Stimulated activated CD8-positive, alpha-beta memory T cell treated with anti-CD3 and anti-CD28 coated beads, Interleukin-4, amount 100 ng/mL, for 24 hours (primary cell): ENCODE measurements at regions not wholly inside any gene's neighbourhood (a gene's known extent, or its start where the extent isn't known, plus 50 kb on each side); places are given as distances from the start of the nearest gene placed in this dataset.
"Not testable (repeated sequence)": the region's sequence is repeated elsewhere in the genome, so short reads cannot be mapped to it uniquely, and the experiment has no call there.

Experiments used
- DNase-seq: peaks from one replicate; pipeline ENCODE4 v3.0.0-alpha.2; 2020; ENCODE audit warnings: low read depth

DNA sequence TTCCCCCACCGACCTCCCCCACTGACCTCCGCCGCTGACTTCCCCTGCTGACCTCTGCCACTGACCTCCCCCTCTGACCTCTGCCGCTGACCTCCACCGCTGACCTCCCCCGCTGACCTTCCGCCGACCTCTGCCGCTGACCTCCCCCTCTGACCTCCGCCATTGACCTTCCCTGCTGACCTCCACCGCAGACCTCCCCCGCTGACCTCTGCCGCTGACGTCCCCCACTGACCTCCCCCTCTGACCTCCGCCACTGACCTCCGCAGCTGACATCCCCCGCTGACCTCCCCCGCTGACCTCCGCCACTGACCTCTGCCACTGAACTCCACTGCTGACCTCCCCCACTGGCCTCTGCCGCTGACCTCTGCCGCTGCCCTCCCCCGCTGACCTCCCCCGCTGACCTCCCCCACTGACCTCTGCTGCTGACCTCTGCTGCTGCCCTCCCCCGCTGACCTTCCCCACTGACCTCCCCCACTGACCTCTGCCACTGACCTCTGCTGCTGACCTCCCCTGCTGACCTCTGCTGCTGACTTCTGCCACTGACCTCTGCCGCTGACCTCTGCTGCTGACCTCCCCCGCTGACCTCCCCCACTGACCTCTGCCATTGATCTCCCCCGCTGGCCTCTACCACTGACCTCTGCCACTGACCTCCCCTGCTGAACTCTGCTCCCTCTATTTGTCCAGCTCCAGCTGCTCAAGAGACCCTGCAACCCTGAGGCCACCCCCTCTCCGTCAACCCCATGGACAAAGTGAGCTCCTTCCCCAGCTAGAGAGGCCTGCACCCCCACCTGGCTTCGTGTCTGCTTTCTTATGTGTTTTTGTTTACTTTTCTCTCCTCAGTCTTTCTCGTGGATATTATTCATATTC is 91.4 kb upstream of the AFDN start:
- DNase-seq, result no peak

DNA sequence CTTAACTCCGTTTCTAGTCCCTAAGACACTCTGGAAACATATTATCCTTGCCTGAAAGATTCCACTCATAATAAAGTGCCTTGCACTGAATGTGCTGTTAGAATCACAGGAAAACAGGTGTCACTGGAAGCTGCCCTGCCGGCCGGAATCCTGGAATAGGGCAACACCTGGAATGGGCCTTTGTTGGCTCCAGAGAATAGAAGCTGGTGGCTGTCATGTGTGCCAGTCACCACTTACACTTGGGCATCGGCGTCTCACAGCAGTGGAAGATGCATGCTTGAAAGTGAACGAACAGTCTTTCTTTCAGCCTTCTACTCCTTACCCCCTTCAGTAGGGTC is 90.8 kb upstream of the AFDN start:
- no peak for DNase-seq

DNA sequence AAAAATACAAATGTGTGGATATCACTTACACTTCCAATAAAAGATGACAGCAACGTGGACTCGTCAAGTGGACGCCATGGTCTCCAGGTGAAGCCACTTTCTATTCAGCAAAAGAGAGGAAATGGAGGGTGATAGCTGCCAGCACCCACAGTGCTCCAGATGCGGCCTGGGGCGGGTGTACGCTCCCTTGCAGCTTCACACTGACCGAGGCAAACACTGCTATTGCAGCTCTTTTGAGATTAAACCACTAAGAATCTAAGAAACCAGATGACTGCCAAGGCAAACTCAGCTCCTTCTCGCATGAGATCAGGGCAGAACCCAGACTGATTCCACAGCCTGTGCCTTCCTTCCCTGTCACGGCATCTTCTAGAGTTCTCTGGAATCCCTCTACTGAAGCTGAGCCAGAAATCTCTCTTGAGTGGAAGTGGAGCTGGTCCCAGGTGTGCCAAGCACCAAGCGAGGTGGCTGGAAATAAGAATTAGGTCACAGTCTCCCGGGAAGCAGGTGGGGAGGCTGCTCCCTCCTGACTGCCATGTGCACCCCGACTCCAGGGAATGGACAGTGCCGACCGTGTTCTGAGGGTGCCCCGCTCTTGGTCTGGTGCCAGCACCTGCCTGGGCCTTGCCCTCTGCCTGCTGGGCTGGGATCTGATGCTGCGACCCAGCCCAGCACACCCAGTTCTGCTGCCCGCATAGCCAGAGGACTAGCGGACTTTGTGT is 90.1 kb upstream of the AFDN start:
- DNase-seq, result no peak

DNA sequence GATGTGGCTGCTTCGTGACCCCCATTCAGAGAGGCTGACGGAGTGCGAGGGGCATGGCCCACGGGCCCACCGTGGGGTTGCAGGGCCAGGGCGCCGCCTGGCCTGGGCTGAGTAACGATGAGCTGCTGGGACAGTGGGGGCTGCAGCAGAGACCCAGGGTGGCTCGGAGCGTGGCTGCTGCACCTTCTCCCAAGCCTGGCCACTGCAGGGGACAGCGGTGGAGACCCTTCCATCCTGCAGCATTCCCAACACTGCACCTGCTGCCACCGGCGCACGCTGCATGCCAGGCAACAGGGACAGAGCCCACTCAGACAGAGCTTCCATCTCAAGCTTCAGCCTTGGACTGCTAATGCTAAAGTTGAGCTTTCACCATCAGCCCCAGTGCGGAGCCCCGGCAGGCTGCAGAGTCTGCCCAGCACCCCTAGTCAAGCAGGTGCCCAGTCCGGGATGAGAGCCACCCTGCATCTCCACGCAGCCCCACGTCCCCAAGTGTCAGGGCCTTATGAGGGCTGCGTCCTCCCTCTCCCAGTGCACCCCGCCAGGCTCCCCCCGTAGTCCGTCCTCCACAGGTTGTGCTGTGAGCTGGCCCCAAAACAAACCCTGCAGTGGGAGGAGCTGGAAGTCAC is 89.4 kb upstream of the AFDN start:
- no peak for DNase-seq

DNA sequence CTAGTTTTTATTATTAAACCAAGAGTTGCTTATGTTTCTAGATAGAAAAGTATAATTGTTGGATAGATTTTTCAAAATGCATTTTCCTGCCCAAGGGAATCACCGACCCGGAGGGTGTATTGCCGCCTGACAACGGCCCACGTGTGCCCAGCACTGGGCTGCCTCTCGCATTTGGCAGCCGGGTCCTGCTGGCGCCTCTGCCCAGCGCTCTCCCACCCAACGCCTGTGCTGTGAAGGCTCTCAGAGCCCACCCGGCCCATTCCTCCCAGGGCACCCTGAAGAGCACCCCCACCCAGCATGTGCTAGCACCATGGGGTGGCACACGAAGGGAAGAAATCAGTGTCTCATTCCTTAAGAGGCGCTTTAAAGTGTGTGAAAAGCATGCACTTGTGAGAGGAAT is 88.3 kb upstream of the AFDN start:
- DNase-seq, result no peak

DNA sequence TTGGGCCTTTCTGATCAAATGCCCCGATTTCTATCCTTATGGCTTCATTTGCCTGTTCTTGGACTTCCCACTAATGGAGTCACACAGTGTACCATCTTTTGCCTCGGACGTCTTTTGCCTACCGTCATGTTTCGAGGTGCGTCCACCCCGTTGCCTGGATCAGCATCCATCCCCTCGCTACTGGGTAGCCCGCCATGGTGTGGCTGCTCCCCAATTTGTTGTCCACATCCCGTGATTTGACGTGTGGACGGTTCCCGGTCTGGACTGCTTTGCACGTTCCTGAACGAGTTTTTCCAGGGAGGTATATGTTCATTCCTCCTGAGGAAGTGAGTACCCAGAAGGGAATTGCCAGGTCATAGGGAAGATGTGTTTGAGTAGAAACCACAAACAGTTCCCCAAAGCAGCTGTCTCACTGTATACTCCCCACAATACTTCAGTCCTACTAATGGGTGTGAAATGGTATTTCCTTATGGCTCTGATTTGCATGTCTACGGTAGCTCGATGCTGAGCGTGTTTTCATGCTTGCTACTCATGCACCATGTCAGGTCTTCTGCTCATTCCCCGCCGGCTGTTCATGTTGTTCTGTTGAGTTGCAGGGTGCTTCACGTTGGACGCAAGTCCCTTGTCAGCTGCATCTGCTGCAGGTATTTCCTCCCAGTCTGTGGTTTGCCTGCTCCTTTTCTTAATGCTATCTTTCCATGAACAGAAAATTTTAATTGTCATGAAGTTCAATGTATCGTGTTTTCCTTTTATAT is 86.8 kb upstream of the AFDN start:
- no peak for DNase-seq

DNA sequence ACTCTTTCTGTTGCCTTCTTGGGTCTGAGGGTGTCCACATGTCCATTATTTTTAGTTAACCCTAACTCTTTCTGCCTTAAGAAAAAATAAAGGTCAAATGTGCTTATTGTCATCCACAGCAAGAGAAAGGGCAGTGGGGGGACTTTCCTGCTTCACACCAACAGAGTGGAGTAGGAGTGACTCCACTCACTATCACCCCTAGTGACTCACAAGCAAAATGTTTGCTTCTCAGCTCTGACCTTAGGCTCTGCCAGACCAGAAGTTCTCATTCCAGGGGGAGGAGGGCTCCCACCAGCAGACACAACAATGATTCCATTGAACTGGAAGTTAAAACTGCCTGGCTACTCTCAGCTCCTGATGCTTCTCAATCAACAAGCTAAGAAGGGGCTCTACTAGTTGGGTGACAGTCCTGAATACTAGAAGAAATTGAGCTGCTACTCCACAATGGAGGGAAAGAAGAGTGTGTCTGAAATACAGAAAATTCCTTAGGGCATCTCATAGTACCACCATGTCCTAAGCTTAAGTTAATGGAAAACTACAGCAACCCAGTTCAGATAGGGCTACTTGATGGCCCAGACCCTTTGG is 83.9 kb upstream of the AFDN start:
- no peak for DNase-seq

DNA sequence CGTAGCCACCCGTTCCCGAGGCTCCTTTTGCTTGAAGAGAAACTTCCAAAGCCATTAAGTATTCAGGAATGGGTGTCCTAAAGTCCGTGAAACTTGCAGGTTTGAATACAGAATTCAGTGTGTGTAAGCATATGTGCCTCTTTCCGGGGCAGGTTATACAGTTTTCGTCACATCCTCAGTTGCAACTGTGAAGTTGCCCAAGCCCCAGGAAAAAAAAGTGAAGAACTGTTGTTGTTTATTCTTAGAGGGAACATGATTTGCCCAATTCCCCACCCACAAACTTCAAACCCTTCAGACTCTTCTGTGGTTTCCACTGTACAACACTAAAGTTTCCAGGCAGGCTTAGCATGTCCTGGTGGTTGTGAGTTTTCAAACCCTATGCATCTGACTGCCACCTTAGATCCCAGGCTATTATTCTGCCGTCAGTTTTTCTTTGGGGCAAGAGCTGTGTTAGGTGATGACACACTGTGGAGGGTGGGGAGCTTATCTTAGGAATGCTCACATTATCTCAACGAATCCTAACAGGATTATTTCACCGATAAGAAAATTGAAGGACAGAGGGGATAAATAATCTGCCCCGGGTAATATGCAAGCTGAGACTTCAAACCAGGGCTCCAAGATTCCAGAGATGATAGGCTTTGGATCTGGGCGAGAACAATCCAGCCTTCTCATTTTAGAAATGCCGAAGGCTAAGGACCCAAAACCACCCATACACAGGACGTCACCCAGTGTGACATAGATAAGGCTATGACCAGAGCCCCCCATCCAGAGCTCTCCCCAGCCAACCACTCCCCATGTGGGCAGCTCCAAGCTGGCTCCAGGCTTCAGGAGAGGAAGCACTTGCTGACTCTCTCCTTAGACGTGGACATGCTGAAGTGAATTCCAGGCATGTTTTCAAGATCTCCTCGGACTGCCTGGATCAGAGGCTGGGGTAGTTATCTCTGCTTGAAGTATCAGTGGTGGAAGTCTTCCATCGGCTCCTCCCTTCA is 81.7 kb upstream of the AFDN start:
- DNase-seq, result no peak

DNA sequence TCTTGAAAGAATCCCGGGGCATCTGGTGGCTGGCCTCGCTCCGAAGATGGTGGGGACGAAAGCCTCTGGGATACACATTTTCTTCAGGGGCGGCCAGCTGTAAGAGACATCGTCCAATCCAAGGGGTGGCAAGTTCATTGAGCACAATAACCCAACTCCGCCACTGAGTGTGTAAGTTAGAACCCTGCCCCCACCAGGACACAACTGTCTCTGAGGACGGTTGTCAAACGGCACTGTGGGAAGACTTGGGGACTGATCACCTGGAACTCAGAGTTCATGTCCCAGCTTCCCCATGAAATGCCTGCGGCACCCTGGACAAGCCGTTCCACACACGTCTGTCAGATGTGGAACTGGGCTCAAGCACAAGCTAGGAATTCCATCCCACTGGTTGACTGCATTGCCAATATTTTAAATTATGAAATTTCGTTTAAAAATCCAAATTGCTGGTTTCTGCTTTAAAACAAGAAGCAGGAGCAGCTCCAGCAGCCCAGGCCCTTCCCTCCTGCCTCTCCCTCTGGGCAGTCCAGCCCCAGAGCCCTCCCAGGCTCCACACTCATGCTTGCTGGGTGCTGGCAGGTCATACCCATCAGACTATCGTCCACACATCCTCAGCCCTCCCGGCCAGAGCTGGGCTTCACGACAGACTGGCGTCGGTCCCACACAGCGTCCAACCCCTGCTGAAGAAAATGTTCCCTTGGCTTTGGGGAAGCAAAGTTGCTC is 80.9 kb upstream of the AFDN start:
- no peak for DNase-seq

DNA sequence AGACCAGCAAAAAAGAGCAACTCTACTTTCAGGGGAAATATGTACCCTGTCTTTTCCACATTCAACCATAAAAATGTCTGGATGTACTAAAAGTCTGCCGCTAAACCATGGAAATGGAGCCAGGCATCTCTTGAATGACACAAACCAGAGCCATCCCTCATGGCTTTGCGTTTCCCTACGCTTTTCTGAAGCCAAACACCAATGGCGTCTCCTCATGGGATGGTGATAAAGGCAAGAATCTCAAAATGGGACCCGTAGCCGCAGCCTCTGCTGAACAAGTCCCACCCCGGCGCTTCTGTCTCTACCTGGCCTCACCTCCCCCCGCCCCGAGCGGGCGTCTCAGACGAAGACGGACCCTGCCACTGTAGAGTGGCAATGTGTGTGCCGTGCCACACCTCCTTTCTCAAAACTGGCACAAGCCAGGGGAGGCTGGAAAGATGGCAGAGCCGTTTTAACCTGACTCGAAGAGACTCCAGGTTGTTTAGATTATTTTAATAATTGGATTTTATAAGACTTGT is 80.3 kb upstream of the AFDN start:
- DNase-seq, result no peak

DNA sequence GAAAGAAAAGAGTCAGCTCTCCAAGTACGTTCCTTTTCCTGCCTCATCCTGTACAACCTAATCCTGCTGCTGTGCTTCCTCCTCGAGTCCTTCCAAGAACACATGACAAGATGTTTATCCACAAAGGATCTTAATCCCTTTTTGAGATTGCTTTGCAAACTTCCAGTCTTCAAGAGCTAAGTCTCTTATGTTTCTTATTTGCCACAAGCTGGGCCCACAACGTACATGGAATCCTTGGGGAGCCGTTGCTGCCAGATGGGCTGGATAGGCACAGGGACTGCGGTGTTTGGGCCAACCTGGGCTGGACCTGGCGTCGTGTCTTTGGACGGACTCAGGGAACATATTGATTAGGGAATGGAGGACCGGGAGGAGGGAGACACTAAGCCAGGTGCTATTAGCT is 79.7 kb upstream of the AFDN start:
- no peak for DNase-seq

DNA sequence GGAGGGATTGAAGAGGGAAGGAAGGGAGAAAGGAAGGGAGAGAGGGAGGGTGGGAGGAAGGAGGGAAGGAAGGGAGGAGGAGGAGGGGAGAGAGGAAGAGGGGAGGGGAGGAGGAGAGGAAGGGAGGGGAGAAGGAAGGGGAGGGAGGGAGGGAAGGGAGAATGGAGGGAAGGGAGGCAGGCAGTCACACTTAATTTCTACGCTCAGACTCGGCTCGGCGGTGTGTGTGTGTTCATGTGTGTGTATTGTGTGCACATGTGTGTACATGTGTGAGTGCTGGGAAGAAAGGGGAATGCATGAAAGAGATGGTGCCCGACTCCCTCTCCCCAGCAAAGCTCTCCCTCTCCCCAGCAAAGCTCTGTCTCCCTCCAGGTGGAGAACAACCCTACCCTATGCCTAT is 79.1 kb upstream of the AFDN start:
- DNase-seq, result no peak

DNA sequence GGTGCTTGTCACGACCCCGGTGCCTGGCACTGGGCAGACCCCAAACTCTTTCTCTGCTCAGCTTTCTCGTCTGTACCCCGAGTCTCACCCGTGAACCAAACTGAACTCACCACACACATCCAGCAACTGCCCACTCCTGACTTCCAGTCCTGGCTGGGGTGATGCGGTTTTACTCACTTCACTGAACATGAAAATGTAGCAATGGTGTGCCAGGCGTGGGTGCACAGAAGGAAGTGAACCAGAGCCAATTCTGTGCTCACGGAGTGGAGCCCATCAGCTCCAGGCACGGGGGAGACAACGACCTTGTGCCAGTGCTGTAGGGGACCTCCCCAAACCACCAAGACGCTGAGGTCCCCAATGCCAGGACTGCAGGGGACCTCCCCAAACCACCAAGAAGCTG is 78.7 kb upstream of the AFDN start:
- no peak for DNase-seq

DNA sequence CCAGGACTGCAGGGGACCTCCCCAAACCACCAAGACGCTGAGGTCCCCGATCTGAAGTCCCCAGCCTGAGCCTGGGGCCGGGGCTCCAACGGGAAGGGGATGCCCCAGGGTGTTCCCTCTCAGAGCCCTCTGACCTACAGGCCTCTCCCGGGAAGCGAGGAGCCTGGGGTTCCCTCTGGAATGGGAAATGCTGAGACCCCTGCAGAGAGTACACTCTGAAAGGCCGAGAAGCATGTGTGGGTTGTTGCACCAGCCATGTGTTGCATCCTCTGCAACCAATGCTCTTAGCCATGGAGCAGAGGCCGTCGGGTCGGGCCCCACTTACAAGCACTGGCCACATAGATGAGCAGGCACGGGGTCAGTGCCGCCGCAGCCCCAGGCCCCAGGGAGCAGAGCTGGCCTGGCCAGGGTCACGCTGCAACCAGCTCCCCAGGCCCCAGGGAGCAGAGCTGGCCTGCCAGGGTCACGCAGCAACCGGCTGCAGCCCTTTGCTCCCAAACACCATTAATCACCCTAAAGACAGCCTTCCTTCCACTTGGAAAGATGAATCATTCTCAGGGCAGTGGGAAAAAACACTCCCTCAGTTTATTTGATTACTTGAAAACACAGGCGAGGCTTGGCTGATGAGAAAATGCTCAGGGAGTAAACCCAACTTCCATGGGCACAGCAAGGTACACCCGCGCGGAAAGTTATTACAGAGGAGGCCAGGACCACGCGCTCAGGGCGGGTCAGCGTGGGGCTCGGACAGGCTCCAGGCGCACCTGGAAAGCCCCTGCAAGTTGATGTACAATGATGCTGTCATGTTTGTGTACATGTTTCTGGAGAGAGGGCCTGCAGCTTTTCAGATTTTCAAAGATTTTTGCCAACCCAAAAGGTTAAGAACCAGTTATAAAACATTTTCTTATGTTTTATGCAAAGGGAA is 78.0 kb upstream of the AFDN start:
- DNase-seq, result no peak

DNA sequence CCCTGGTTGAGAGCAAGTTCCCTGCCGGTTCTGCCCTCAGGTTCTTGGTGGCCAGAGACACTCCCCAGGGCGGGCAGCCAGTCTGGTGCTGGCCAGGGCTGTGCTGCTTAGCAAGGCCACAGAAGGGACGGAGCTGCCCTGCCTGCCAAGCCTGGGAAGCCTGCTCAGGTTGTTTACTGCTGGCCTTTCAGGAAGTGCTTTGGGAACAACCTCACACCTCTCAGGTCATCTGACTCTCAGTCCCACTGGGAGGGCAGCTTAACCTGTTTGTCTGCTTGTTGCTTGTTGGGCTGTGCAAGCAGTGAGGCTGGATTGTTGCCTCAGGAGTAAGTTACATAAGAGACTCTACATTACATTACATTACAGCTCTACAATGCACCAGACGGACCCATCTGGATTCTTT is 75.8 kb upstream of the AFDN start:
- DNase-seq, result no peak

DNA sequence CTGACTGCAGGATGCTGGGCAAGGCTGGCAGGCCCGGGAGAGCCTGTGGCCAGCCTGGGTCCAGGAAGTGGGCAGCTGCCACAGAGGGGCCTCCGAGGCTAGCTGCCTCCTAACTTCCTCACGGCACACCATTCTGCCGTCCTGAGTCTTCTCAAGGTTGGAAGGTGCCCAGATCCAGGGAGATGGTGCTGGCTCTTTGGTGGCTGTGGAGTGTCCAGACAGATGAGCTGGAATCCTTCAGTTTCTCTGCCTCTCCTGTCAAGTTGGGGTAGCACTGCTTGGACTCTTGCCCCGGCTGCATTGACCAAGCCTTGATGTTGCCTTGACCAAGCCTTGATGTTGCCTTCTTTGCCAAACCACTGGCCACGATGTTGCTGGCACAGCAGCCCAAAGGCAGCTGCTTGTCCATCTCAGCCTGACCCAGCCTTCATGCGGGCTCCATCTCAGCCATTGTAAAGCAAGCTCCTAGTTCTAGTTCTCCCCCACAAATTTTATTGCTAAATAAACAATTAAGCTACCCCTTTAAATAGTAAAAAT is 75.1 kb upstream of the AFDN start:
- no peak for DNase-seq

DNA sequence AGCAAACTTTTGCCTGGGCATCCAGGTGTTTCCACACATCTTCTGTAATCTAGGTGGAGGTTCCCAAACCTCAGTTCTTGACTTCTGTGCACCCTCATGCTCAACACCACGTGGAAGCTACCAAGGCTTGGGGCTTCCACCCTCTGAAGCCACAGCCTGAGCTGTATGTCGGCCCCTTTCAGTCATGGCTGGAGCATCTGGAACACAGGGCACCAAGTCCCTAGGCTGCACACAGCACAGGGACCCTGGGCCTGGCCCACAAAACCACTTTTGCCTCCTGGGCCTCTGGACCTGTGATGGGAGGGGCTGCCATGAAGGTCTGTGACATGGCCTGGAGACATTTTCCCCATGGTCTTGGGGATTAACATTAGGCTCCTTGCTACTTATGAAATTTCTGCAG is 73.4 kb upstream of the AFDN start:
- not testable (repeated sequence) for DNase-seq

DNA sequence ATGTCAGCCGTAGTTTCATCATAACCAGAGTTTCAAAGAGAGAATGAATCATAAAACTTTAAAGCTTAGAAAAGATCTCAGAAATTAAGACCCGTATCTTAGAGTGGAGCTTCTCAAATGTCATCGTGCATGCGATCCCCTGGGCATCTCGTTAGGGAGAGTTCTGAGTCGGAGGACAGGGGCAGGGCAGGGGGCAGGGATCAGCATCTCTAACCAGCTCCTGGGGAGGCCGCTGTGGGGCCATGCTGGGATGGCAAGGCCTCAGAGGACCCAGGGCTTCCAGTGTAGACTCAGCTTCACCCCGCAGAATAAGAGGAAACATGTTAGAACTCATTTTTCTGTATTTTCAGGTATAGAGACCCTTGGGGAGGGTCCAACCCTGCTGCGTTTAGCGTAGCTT is 72.0 kb upstream of the AFDN start:
- DNase-seq, result no peak

DNA sequence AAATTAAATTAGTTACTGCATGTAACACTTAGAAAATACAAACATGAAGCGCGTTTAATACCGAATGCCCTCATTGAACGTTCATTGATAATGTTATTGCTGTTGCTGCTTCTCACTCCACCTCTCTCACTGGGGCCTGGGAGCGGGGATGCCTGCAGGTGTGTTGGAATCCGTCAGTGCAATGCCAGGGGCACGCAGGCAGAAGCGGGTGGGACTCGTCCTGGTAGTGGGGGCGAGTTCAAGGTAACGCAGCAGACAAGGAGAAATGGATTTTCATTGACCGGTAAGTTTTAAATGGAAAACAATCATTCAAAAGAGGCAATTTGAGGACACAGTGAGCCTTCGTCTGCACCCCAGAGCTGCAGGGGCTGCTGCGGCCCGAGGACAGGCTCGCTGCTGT is 71.2 kb upstream of the AFDN start:
- DNase-seq, result no peak
